Testis (tissue), 2 donors: ENCODE measurements at regions not wholly inside any gene's neighbourhood (a gene's known extent, or its start where the extent isn't known, plus 50 kb on each side); places are given as distances from the start of the nearest gene placed in this dataset.

Experiments used
- CTCF ChIP-seq, 3 experiments: fragments of 450-650 bp in 2 of 3; fragments of 200-600 bp in 1 of 3; sonication (generic) in 1 of 3; IDR thresholded peaks; one replicate each; pipeline ENCODE4 v1.5.1; 2016 to 2019; ENCODE audit warnings: antibody characterized with exemption in 3 of 3, mild to moderate bottlenecking in 2 of 3, moderate library complexity in 1 of 3
- POLR2A ChIP-seq: fragments of 450-650 bp; IDR thresholded peaks from one replicate; pipeline ENCODE4 v1.6.1; 2017; ENCODE audit warnings: antibody characterized with exemption, mild to moderate bottlenecking, moderate library complexity

DNA sequence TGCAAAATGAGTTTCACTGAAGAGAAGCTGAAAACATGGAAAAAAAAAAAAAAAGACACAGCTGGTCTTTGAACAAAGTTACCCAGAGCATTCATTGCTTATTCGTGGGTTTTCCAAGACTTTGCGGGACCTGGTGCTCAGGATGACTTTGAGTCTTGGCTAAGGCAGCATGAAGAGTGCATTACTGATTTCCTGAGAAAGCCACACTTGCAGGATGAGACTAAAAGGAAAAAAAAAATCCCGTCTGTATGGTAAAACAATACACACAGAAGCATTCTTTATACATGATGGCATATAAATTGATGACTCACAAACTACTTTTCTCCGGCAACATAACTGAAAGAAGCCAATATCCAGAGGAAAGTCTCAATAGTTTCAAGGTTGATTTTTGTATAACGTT, 195.4 kb downstream of the SPP2 start:
- no peak for TF ChIP-seq CTCF (IDR thresholded peaks at IDR 0.05)
- no peak for TF ChIP-seq POLR2A
